Gastrocnemius medialis (tissue), 4 donors: ENCODE measurements at regions not wholly inside any gene's neighbourhood (a gene's known extent, or its start where the extent isn't known, plus 50 kb on each side); places are given as distances from the start of the nearest gene placed in this dataset.
"Not testable (repeated sequence)": the region's sequence is repeated elsewhere in the genome, so short reads cannot be mapped to it uniquely, and the experiment has no call there.

Source experiments
- ATAC-seq, 2 donors: fragments of 150-250 bp; one replicate each; pipeline ENCODE4 v1.9.1; 2016
- DNase-seq, 2 donors: peaks; one replicate each; pipeline ENCODE4 v3.0.0-alpha.2; 2019
- H3K27ac ChIP-seq, 4 donors: fragments of 200-600 bp; sonication (generic); 1 replicate in 1 of 4; 2 replicates in 3 of 4; pipeline ENCODE4 v1.5.1; 2016 to 2018; ENCODE audit warnings: mild to moderate bottlenecking in 2 of 4, moderate library complexity in 1 of 4
- H3K27me3 ChIP-seq, 3 donors: fragments of 200-600 bp; sonication (generic) in 2 of 3; 1 replicate in 1 of 3; 2 replicates in 2 of 3; pipeline versions ENCODE4 v1.5.1 to v1.6.0; 2016 to 2019; ENCODE audit warnings: mild to moderate bottlenecking in 1 of 3, moderate library complexity in 1 of 3
- H3K36me3 ChIP-seq, 2 donors: fragments of 200-600 bp; sonication (generic) in 1 of 2; one replicate each; pipeline ENCODE4 v1.5.1; 2017 to 2018
- H3K4me1 ChIP-seq, 2 donors: fragments of 200-600 bp; sonication (generic) in 1 of 2; one replicate each; pipeline ENCODE4 v1.5.1; 2016 to 2017; ENCODE audit warnings: mild to moderate bottlenecking in 2 of 2
- H3K4me3 ChIP-seq, 4 donors: fragments of 200-600 bp; sonication (generic) in 3 of 4; 1 replicate in 1 of 4; 2 replicates in 3 of 4; pipeline ENCODE4 v1.5.1; 2016 to 2019; ENCODE audit warnings: mild to moderate bottlenecking in 2 of 4
- H3K9me3 ChIP-seq, 3 donors: fragments of 200-600 bp; sonication (generic) in 2 of 3; 1 replicate in 1 of 3; 2 replicates in 2 of 3; pipeline ENCODE4 v1.5.1; 2016 to 2019
- POLR2A ChIP-seq, 2 donors: fragments of 450-650 bp; IDR thresholded peaks; one replicate each; pipeline ENCODE4 v1.6.1; 2017; ENCODE audit warnings: antibody characterized with exemption in 2 of 2, mild to moderate bottlenecking in 2 of 2, moderate library complexity in 2 of 2
- in situ Hi-C, 4 donors: fragments of 200-750 bp; cut with MboI; loops; one replicate each; pipeline versions ENCODE4 v1.15.0 to v1.8.0; 2017; ENCODE audit warnings: low sequenced_read_pairs in 4 of 4
- intact Hi-C: fragments of 100-400 bp; cut with DNase I; formaldehyde crosslinking; loops from one replicate; pipeline ENCODE4 v1.15.1; 2023; ENCODE audit warnings: low total_unique reads
- TF ChIP-seq, protein P1 (sequence below), 5 experiments: fragments of 450-650 bp in 3 of 5; fragments of 200-600 bp in 2 of 5; sonication (generic) in 2 of 5; IDR thresholded peaks in 4 of 5; conservative IDR thresholded peaks in 1 of 5; 1 replicate in 4 of 5; 2 replicates in 1 of 5; pipeline ENCODE4 v1.5.1; 2016 to 2019; ENCODE audit warnings: antibody characterized with exemption in 5 of 5, mild to moderate bottlenecking in 3 of 5, moderate library complexity in 3 of 5

DNA sequence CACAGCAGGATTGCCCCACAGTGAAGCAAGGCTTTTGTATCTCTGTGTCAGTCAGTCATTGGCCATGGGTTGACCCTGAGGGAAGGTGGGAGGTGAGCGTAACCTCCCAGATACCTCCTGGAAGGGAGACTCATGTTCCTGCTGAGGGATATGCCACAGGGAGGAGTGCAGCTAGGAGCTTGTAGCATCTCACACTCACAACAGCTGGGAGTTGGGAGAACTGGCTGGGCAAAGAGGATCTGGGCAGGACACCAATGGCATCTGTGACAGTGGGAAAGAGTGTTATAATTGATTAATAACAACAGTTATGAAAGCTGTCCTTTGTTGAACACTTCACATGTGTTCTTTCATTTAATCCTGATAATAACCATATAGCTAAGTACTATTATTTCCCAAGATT, 171.0 kb downstream of the TLE3 start:
- ATAC-seq, result no peak
- in situ Hi-C loops, result no loop called here

DNA sequence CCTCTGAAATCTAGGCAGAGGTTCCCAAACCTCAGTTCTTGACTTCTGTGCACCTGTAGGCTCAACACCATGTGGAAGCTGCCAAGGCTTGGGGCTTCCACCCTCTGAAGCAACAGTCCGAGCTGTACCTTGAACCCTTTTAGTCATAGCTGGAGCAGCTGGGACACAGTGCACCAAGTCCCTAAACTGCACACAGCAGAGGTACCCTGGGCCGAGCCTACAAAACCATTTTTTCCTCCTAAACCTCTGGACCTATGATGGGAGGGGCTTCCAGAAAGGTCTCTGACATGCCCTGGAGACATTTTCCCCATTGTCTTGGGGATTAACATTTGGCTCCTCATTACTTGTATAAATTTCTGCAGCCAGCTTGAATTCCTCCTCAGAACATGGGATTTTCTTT, 168.8 kb downstream of the TLE3 start:
- H3K4me3 ChIP-seq, in situ Hi-C loops, H3K36me3 ChIP-seq, H3K27me3 ChIP-seq, intact Hi-C loops, H3K27ac ChIP-seq, H3K9me3 ChIP-seq, ATAC-seq, DNase-seq: not testable (repeated sequence)
- H3K4me1 ChIP-seq, result peaks cover 15 to 19% of the 10 kb centered on the region in 2 donors

More for the DNA sequence above, 171.0 kb downstream of the TLE3 start:
- TF ChIP-seq, protein P1, sequence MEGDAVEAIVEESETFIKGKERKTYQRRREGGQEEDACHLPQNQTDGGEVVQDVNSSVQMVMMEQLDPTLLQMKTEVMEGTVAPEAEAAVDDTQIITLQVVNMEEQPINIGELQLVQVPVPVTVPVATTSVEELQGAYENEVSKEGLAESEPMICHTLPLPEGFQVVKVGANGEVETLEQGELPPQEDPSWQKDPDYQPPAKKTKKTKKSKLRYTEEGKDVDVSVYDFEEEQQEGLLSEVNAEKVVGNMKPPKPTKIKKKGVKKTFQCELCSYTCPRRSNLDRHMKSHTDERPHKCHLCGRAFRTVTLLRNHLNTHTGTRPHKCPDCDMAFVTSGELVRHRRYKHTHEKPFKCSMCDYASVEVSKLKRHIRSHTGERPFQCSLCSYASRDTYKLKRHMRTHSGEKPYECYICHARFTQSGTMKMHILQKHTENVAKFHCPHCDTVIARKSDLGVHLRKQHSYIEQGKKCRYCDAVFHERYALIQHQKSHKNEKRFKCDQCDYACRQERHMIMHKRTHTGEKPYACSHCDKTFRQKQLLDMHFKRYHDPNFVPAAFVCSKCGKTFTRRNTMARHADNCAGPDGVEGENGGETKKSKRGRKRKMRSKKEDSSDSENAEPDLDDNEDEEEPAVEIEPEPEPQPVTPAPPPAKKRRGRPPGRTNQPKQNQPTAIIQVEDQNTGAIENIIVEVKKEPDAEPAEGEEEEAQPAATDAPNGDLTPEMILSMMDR (IDR thresholded peaks at IDR 0.05 in 4 of 5, conservative IDR thresholded peaks at IDR 0.05 in 1 of 5), result no peak
- TF ChIP-seq POLR2A (IDR thresholded peaks at IDR 0.05), result no peak
- intact Hi-C loops, result no loop called here
- Histone ChIP-seq H3K36me3 (no peaks in the 10 kb centered on the region), H3K27ac (no peak overlapping the region), H3K4me1 (peaks cover 15 to 19% of the 10 kb centered on the region in 2 donors), H3K9me3 (peaks cover 0 to 7% (median 0%) of the 10 kb centered on the region in 3 donors), H3K27me3 (no peaks in the 10 kb centered on the region), H3K4me3 (no peak overlapping the region)
- no peak for DNase-seq

DNA sequence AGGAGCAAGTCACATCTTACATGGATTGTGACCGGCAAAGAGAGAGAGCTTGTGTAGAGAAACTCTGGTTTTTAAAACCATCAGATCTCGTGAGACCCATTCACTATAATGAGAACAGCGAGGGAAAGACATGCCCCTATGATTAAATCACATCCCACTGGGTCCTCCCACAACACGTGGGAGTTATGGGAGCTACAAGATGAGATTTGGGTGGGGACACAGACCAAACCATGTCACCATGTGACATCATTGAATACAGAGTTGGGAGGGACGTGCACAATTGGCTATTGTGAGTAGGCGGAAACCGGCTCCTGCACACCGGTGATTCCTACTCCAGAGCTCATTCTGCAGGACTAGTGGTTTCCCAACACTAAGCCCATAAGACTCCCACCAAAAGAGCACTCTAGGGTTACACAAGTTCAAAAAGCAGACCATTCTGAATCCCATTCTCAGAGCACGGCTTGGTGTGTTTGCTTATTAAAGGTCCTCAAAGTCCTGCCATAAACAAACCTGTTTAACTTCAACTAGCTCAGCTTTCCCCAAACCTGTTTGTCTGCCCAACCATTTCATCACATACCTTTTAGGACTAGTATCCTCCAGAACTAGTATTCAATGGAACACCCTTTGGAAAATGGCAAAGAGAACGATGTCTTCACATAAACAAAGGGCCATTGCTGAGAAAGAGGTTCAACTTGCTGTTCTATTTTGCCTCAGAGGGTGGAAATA, 167.6 kb downstream of the TLE3 start:
- H3K4me1 ChIP-seq, result peaks cover 15 to 19% of the 10 kb centered on the region in 2 donors
- in situ Hi-C loops (no loop called here), intact Hi-C loops (no loop called here)
- ATAC-seq (no peak), DNase-seq (no peak)
- no peak overlapping the region for H3K4me3 ChIP-seq
- TF ChIP-seq POLR2A (IDR thresholded peaks at IDR 0.05), result no peak
- TF ChIP-seq, protein P1 (IDR thresholded peaks at IDR 0.05 in 4 of 5, conservative IDR thresholded peaks at IDR 0.05 in 1 of 5), result no peak
- peaks cover 0 to 2% (median 0%) of the 10 kb centered on the region in 3 donors for H3K9me3 ChIP-seq
- no peaks in the 10 kb centered on the region for H3K36me3 ChIP-seq
- H3K27ac ChIP-seq, result peak overlapping the region in 3 of 4 donors; percentile 49 to 74 (median 67)
- H3K27me3 ChIP-seq, result no peaks in the 10 kb centered on the region

DNA sequence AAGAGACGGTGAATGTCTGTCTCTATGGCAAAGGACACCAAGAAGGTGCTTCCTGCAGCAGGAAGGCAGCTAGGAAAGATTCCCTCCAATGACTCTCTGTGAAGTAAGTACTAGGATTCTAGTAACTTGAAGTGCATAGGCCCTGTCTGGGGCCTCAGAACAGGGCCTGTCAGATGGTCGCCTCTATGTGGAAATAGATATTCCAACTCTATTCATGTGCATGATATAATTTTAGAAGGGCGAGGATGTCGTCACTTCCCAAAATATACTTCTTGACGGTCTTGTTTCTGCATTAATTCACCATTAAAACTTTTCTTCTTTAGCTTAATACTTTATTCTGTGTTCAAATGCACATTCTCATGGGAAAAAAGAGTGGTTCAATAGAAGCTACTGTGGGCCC, 167.0 kb downstream of the TLE3 start:
- ATAC-seq, result peak; percentile 70 to 84
- H3K9me3 ChIP-seq, result peaks cover 0 to 9% (median 0%) of the 10 kb centered on the region in 3 donors
- no peak overlapping the region for H3K4me3 ChIP-seq
- peaks cover 0 to 1% of the 10 kb centered on the region in 2 donors for H3K36me3 ChIP-seq
- DNase-seq, result no peak
- TF ChIP-seq POLR2A (IDR thresholded peaks at IDR 0.05), result no peak
- TF ChIP-seq, protein P1 (IDR thresholded peaks at IDR 0.05 in 4 of 5, conservative IDR thresholded peaks at IDR 0.05 in 1 of 5), result no peak
- H3K27me3 ChIP-seq, result no peaks in the 10 kb centered on the region
- in situ Hi-C loops, result no loop called here
- peaks cover 15 to 19% of the 10 kb centered on the region in 2 donors for H3K4me1 ChIP-seq
- H3K27ac ChIP-seq, result peak overlapping the region; percentile 26 to 74 (median 58)
- intact Hi-C loops, result no loop called here

DNA sequence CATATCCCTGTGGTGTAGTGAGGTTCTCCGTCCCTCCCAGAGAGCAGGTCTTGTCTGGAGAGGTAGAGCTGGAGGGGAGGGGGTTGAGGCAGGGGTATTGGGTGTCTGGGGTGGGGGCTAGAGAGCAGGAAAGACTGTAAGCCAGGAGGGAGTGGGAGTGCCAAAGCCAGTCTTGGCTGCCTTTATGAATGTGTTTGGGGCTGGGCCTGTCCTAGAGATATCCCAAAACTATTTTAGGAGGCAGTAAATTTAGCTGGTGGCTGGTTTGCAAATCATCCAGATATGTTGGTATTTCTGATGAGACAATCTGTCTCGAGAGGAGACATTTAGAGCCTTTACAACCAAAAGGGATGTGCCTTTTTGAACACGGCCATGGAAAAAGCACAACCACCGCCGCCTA, 166.6 kb downstream of the TLE3 start:
- in situ Hi-C loops, result no loop called here
- intact Hi-C loops, result no loop called here
- Histone ChIP-seq H3K4me3 (no peak overlapping the region), H3K4me1 (peaks cover 15 to 19% of the 10 kb centered on the region in 2 donors), H3K27me3 (no peaks in the 10 kb centered on the region), H3K36me3 (peaks cover 0 to 3% of the 10 kb centered on the region in 2 donors), H3K27ac (peak overlapping the region; percentile 26 to 74 (median 58)), H3K9me3 (peaks cover 0 to 9% (median 0%) of the 10 kb centered on the region in 3 donors)
- no peak for DNase-seq
- TF ChIP-seq, protein P1 (IDR thresholded peaks at IDR 0.05 in 4 of 5, conservative IDR thresholded peaks at IDR 0.05 in 1 of 5), result no peak
- no peak for TF ChIP-seq POLR2A (IDR thresholded peaks at IDR 0.05)
- peak; percentile 68 to 77 for ATAC-seq
